NK-92 treated with Interleukin-12 subunit alpha and Interleukin-12 subunit beta, amount 100 ng/mL, for 24 hours (cell line): ENCODE measurements at regions not wholly inside any gene's neighbourhood (a gene's known extent, or its start where the extent isn't known, plus 50 kb on each side); places are given as distances from the start of the nearest gene placed in this dataset.

Source experiments
- DNase-seq: peaks from one replicate; lab custom pipeline; 2025; lab: John Stamatoyannopoulos, UW

GRCh38 chr11:122176651-122177050 is 60.6 kb upstream of the BLID start:
- DNase-seq, result no peak

DNA sequence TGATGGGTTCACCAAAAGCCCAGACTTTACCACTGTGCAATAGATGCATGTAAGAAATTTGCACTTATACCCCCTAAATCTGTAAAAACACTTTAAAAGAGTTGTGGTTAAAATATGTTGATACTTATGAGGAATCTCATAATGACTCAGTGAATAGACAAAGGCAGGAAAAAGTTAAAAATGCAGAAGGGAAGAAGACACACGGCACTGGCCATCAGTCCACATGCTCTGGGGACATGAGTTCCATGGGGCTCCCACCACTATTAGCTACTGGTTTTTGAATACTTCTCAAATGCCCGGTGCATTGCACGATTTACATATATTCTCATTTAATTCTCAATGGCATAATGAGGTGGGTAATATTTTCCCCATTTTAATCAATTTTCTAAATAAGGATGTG is 59.3 kb upstream of the BLID start:
- DNase-seq, result no peak

DNA sequence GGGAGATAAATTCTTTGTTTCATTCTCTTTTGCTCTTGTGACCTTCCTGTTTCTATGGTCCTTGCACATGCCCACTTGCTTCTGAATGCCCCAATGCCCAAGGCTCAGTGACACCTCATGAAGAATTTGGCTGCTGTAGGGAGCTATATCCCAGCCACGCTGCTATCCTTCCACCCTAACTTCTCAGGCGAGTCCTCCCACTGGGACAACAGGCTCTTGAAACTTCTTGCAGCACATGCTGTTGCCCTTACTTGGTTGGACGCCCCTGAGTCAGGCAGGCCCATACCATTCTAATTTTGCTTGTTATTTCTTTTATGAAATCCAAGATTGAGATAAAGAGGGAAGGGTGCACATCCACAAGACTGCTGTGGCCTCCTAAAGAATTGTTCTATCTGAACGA is 57.6 kb upstream of the BLID start:
- no peak for DNase-seq

DNA sequence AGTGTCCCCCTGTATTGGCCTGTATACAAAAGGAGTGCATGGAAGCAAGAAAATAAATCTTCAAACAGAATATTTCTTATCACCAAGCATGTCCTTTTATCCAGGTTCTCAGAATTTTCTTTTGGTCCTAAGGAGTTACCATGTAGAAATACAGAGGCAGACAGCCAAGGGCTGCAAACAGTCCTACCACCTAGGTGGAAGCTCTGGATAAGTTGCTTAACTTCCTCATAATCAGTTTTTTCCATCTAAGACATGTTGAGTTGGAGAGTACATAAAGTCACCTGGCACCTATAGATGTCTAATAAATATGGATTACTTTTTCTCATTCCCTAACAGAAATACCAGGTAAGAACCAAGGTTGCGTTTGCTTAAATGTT is 57.0 kb upstream of the BLID start:
- no peak for DNase-seq

DNA sequence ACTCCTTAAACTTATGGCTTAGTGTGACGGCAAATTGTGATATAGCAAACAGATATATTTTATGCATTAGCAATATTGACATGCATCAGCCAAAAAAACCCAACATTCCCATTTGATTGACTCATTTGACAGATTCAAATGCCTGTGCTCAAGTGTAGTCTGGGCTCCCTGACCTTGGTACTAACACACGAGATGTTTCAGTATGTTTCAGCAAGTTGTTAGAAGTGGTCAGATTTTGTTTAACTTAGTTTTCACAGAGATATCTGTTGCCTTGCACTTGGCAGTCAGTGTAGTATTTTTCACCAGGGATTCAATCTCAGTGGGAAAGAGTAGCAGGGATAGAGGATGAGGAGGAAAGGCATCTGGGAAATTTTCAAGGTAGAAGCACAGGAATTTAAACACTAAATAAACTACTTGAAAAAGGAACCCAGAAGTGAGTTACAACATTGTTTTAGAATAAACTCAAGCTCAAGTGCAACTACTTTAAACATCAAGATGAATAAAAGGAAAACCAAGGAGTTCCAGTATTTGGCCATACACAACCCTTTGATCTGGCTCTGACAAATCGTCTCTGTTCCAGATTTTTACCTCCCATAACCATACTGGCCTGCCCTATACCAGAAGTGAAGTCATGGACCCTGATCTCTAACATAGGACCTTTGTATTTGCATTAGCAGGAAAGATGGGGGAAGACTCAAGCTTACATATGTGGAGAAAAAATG is 56.5 kb upstream of the BLID start:
- DNase-seq, result no peak

GRCh38 chr11:122170815-122171475 is 54.9 kb upstream of the BLID start:
- no peak for DNase-seq

DNA sequence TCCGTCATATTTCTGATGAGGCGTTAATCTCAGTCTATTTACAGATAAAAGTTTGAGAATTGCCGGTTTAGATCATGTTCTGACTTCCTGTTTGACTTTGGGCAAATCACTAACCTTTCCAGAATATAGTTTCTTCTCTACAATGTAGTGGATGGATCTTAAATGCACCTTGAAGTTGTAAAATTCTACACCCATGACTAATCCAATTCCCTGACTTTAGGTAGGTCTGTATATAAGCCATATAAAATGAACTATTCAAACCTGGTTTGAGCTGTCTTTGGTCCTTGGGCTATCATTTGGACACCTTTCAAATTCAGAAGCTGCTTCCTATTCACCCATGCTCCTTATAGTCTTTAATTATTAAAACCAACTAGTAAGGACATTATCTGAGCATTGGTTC is 52.2 kb upstream of the BLID start:
- DNase-seq, result no peak

GRCh38 chr11:122167100-122167499 is 51.1 kb upstream of the BLID start:
- no peak for DNase-seq

DNA sequence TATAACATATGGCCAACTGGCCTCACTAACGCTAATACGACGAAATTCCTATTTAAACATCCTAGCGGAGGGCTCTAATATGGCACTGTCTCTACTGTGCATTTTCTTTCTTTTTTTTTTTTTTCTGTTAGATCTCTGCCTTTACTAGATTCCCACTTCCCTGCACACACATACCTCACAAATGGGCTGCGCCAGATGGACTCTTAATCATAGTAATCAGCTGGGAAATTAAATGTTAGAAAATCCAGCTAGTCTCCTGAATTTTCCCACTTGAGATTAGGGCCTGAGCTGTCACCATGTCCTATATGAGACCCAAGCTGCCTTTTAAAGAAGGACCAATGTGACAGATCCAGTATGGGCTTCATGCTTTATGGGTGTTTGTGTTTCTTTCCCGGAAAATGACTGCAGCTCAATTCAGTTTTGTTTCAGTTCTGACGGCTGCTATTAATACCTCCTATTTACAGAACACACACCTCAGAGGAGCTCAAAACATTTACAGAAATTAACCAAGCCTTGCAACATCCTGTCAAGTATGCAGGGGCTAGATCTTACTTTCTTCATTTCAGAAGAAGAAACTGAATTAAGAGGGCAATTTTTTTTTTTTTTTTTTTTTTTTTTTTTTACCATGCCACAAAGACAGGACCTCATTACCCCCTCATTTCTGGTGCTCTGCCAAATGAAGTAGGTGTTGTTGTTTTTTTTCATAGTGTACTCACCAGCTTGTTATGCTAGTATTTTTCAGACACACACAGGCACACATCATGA is 49.8 kb upstream of the BLID start:
- no peak for DNase-seq
